CD14-positive monocyte (primary cell): ENCODE measurements at regions not wholly inside any gene's neighbourhood (a gene's known extent, or its start where the extent isn't known, plus 50 kb on each side); places are given as distances from the start of the nearest gene placed in this dataset.

Source experiments
- DNase-seq, 3 donors: peaks; one replicate each; pipeline ENCODE4 v3.0.0-alpha.2; 2011 to 2022
- H2AFZ ChIP-seq: 2 replicates; pipeline ENCODE4 v1.6.0; 2012; ENCODE audit warnings: mild to moderate bottlenecking, low read depth, low read length, inconsistent platforms; ENCODE audit not compliant: insufficient read depth, poor library complexity, severe bottlenecking
- H3K27ac ChIP-seq, 2 donors: 1 replicate in 1 of 2; 2 replicates in 1 of 2; pipeline ENCODE4 v1.5.1; 2012 to 2013; ENCODE audit warnings: low read length in 2 of 2, control low read depth in 1 of 2, inconsistent platforms in 1 of 2, low read depth in 1 of 2, mild to moderate bottlenecking in 1 of 2
- H3K27me3 ChIP-seq, 2 donors: one replicate each; pipeline versions ENCODE4 v1.6.0 to v1.6.1; 2011 to 2013; ENCODE audit warnings: low read length in 2 of 2; ENCODE audit not compliant: control insufficient read depth in 2 of 2, insufficient read depth in 2 of 2
- H3K36me3 ChIP-seq, 2 donors: replicated peaks in 1 of 2; 1 replicate in 1 of 2; 2 replicates in 1 of 2; pipeline versions ENCODE4 v1.5.1 to v1.6.1; 2012 to 2013; ENCODE audit warnings: low read length in 2 of 2, control low read depth in 1 of 2, inconsistent platforms in 1 of 2, mild to moderate bottlenecking in 1 of 2; ENCODE audit not compliant: insufficient read depth in 2 of 2, control insufficient read depth in 1 of 2
- H3K4me1 ChIP-seq, 2 donors: 1 replicate in 1 of 2; 2 replicates in 1 of 2; pipeline versions ENCODE4 v1.5.1 to v1.6.1; 2012 to 2013; ENCODE audit warnings: low read length in 2 of 2, control low read depth in 1 of 2, inconsistent platforms in 1 of 2, mild to moderate bottlenecking in 1 of 2, moderate library complexity in 1 of 2; ENCODE audit not compliant: insufficient read depth in 2 of 2, control insufficient read depth in 1 of 2
- H3K4me2 ChIP-seq: replicated peaks from 2 replicates; pipeline ENCODE3; 2012; ENCODE audit warnings: low read length, moderate library complexity, mild to moderate bottlenecking; ENCODE audit not compliant: poor library complexity, severe bottlenecking; ENCODE audit errors: extremely low read depth
- H3K4me3 ChIP-seq, 3 experiments: fragments of 200-600 bp in 1 of 3; sonication (generic) in 1 of 3; replicated peaks in 1 of 3; 1 replicate in 2 of 3; 2 replicates in 1 of 3; pipeline ENCODE4 v1.5.1; 2011 to 2013; ENCODE audit warnings: low read length in 3 of 3, mild to moderate bottlenecking in 3 of 3, control low read depth in 2 of 3, low read depth in 2 of 3, inconsistent platforms in 1 of 3, moderate library complexity in 1 of 3
- H3K79me2 ChIP-seq: 2 replicates; pipeline ENCODE4 v1.6.0; 2012; ENCODE audit warnings: mild to moderate bottlenecking, control low read depth, inconsistent platforms, low read length, moderate library complexity; ENCODE audit not compliant: insufficient read depth
- H3K9ac ChIP-seq: 2 replicates; pipeline ENCODE4 v1.6.0; 2017; ENCODE audit warnings: low read length, mild to moderate bottlenecking; ENCODE audit not compliant: insufficient read depth, poor library complexity, severe bottlenecking
- H3K9me3 ChIP-seq, 2 donors: replicated peaks in 1 of 2; 1 replicate in 1 of 2; 2 replicates in 1 of 2; pipeline versions ENCODE4 v1.5.1 to v1.6.1; 2012 to 2013; ENCODE audit warnings: low read length in 2 of 2, control low read depth in 1 of 2; ENCODE audit not compliant: control insufficient read depth in 1 of 2, insufficient read depth in 1 of 2
- H4K20me1 ChIP-seq: 2 replicates; pipeline ENCODE4 v1.6.0; 2012; ENCODE audit warnings: mild to moderate bottlenecking, low read length, control low read depth, moderate library complexity; ENCODE audit not compliant: insufficient read depth
- H3K27ac Mint-ChIP-seq, 7 donors: one replicate each; pipeline ENCODE4 v1.8.0; 2020; ENCODE audit warnings: mild to moderate bottlenecking in 7 of 7, mixed read lengths in 7 of 7, moderate library complexity in 6 of 7, inconsistent platforms in 2 of 7
- H3K27me3 Mint-ChIP-seq, 3 donors: one replicate each; pipeline ENCODE4 v1.8.0; 2021 to 2022; ENCODE audit warnings: low read depth in 3 of 3, mild to moderate bottlenecking in 3 of 3, mixed read lengths in 3 of 3, moderate library complexity in 3 of 3, inconsistent platforms in 1 of 3
- H3K36me3 Mint-ChIP-seq, 2 donors: one replicate each; pipeline ENCODE4 v1.8.0; 2020; ENCODE audit warnings: mixed read lengths in 2 of 2, inconsistent platforms in 1 of 2, mild to moderate bottlenecking in 1 of 2
- H3K4me1 Mint-ChIP-seq: one replicate; pipeline ENCODE4 v1.8.0; 2020; ENCODE audit warnings: mild to moderate bottlenecking, mixed read lengths
- H3K4me3 Mint-ChIP-seq, 2 donors: one replicate each; pipeline ENCODE4 v1.8.0; 2020; ENCODE audit warnings: mild to moderate bottlenecking in 2 of 2, mixed read lengths in 2 of 2, moderate library complexity in 1 of 2
- H3K9me3 Mint-ChIP-seq, 7 donors: one replicate each; pipeline ENCODE4 v1.8.0; 2020 to 2022; ENCODE audit warnings: mixed read lengths in 7 of 7, mild to moderate bottlenecking in 6 of 7, moderate library complexity in 6 of 7, inconsistent platforms in 2 of 7
- CTCF ChIP-seq: fragments of 200-600 bp; IDR thresholded peaks from one replicate; pipeline ENCODE4 v1.8.0; 2022; ENCODE audit warnings: antibody characterized with exemption, mild to moderate bottlenecking
- WGBS: methylation state at CpG from one replicate; pipeline ENCODE4 v1.1.5; 2013; ENCODE audit warnings: missing lambda C conversion rate; ENCODE audit not compliant: insufficient coverage; 5-methylcytosine and 5-hydroxymethylcytosine counted together
- intact Hi-C, 2 donors: fragments of 100-400 bp; cut with micrococcal nuclease; formaldehyde crosslinking; loops; one replicate each; pipeline versions ENCODE4 v1.15.0 to v1.15.1; 2023

GRCh38 chr4:145252190-145252589, 71.8 kb upstream of the OTUD4 start:
- intact Hi-C loops, result no loop called here

GRCh38 chr4:145251391-145251790, 71.0 kb upstream of the OTUD4 start:
- Histone ChIP-seq H3K9me3 (no peaks in the 10 kb centered on the region), H3K4me1 (no peaks in the 10 kb centered on the region), H3K4me3 (no peak overlapping the region), H3K27me3 (no peaks in the 10 kb centered on the region), H4K20me1 (no peaks in the 10 kb centered on the region), H3K79me2 (no peaks in the 10 kb centered on the region), H3K36me3 (no peaks in the 10 kb centered on the region), H3K27ac (no peak overlapping the region), H3K9ac (no peak overlapping the region), H2AFZ (no peak overlapping the region), H3K4me2 (no peak overlapping the region)
- H3K36me3 Mint-ChIP-seq, result no peaks in the 10 kb centered on the region
- DNase-seq, result no peak
- H3K27ac Mint-ChIP-seq, result no peak overlapping the region
- H3K4me1 Mint-ChIP-seq, result no peaks in the 10 kb centered on the region
- TF ChIP-seq CTCF, result no peak
- H3K27me3 Mint-ChIP-seq, result peaks cover 0 to 3% (median 0%) of the 10 kb centered on the region in 3 donors
- no peak overlapping the region for H3K4me3 Mint-ChIP-seq
- 83% methylated on average over 1 of the region's 2 CpGs for WGBS
- intact Hi-C loops, result no loop called here
- peaks cover 0 to 4% (median 0%) of the 10 kb centered on the region in 7 donors for H3K9me3 Mint-ChIP-seq

More at GRCh38 chr4:145252190-145252589, 71.8 kb upstream of the OTUD4 start:
- no peak for TF ChIP-seq CTCF
- H3K9ac ChIP-seq, result no peak overlapping the region
- H3K27ac ChIP-seq, result no peak overlapping the region
- H3K27me3 ChIP-seq, result no peaks in the 10 kb centered on the region
- Mint-ChIP-seq H3K36me3 (no peaks in the 10 kb centered on the region), H3K4me1 (no peaks in the 10 kb centered on the region), H3K9me3 (peaks cover 0 to 5% (median 0%) of the 10 kb centered on the region in 7 donors), H3K27me3 (peaks cover 0 to 3% (median 0%) of the 10 kb centered on the region in 3 donors), H3K4me3 (no peak overlapping the region), H3K27ac (no peak overlapping the region)
- no peaks in the 10 kb centered on the region for H4K20me1 ChIP-seq
- no peak overlapping the region for H2AFZ ChIP-seq
- DNase-seq, result no peak
- WGBS, result no CpG with 5 or more reads among the region's 1 CpG
- no peaks in the 10 kb centered on the region for H3K9me3 ChIP-seq
- no peaks in the 10 kb centered on the region for H3K36me3 ChIP-seq
- H3K4me2 ChIP-seq, result no peak overlapping the region
- H3K79me2 ChIP-seq, result no peaks in the 10 kb centered on the region
- H3K4me1 ChIP-seq, result no peaks in the 10 kb centered on the region
- H3K4me3 ChIP-seq, result no peak overlapping the region
